Activated CD4-positive, alpha-beta T cell treated with anti-CD3 and anti-CD28 coated beads, Interleukin-2, amount 50 U/mL, for 4 hours (primary cell): ENCODE measurements at regions not wholly inside any gene's neighbourhood (a gene's known extent, or its start where the extent isn't known, plus 50 kb on each side); places are given as distances from the start of the nearest gene placed in this dataset.
"Not testable (repeated sequence)": the region's sequence is repeated elsewhere in the genome, so short reads cannot be mapped to it uniquely, and the experiment has no call there.

Experiments used
- DNase-seq, 2 experiments: peaks; one replicate each; pipeline ENCODE4 v3.0.0-alpha.2; 2020

DNA sequence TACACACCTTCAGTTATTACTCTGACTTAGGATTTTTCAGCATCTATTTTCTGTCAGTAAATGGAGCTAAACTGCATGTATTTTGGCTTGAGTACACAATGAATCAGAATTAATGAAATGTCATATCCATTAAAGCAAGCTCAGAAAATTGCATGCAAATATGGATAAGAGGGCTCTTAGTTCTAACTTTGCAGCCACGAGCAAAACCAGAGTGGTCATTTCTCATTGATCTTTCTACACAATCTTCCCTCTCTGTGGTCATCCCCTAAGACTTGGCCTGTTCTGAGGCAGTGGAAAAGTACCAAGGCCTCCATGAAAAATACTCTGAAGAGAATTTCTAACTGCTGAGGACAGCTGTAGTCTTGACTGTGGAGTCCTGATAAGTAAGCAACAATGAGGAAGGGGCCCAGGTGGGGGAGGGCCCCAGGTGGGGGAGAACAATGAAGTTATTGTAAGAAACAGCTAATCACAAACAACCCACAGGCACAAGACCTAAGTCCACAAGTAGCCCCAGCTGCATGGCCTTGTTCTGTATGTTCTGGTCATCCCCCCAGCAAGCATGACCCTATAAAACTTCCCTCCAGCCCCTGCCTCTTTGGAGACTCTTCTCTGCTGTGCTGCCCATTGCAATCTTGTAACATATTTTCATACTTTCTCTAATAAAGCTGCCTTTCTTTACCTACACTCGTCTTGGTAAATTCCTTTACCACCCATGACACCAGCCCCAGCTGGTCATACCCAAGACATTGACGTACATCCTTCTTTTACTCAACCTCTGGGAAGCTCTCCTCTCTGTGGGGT lies 230.3 kb downstream of the TDRD15 start:
- no peak for DNase-seq

DNA sequence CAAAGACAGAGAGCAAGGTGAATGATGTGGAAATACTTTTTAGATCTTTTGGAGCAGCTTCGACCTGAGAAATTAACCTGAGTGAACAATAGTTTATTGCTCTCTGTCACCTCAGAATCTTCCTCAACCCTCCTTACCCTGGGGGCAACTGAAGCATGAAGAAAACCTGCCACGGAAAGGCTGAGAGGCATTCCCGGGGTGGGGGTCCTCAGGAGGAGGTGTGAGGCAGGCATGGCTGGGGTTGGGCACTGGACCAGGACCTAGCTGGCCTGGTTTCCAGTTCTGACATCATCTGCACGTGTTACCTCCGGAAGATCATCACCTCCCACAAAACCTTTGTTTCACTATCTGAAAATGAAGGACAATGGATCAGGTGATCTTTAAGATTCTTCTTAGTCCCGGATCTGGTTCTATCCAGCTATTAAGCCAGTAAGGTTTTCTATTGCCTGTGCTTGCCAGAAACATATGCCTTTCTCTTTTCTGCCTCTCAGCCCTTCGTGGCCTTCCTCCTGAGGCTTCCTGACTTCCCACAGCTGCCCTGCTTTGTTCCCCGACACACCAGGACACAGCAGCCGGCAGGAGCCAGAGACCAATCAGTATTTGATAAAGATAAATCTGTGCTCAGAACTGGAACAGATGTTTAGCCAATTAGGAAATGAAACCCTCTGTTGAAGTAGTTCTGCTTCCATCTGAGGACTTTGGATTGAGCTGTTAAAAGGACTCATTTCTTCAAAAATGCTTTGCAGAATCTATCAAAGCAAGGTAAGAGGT lies 232.5 kb downstream of the TDRD15 start:
- DNase-seq: no peak

DNA sequence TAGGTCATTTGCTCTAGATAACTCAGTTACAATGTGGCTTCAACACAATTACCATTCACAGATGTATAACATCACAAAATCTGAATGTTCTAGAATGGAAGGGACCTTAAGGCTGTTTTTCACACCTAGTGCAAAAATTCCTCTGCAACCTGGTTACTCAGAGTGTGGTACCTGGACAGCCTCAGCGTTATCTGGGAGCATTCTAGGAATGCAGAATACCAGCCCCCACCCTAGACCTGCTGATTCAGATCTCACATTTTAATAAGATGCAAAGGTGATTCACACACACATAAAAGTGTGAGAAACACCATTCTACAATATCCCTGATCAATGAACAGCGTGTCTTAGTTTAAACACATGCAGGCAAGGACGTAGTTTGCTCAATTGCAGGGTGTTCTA lies 233.1 kb downstream of the TDRD15 start:
- DNase-seq: no peak

DNA sequence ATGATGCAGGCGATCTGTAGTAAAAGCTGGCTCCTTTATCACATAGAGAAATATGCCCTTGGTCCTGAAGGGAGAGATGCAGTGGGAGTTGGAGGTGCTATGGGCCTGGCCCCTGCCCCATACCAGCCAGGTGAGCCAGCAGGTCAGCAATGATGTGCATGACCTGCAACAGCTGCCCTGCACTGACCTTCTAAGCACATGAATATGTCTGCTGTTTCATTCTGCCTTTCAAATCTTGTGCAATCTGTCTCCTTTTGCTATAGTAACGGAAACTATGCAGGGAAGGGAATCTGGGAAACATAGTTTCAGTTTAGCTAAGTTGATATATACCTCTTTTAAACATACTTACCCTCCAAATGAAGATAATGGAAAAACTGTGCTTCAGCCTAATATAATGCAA lies 235.2 kb downstream of the TDRD15 start:
- no peak for DNase-seq

DNA sequence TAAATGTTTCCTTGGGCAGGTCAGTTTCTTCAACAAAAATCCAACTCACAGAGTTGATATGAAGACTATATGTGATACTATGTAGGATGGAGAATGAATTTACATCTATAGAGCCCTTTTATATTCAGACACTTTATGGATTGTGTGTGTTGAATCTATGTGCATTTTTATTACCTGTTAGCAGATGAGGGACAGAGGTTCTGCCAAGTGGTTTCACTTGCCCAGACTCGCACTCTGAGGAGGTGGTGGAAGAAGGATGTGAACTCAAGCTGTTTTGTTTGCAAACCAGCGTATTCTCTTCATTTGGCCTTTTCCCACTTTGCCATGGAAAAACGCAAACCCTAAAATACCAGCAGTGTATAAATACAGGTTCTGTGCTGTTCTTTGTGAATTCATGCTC lies 237.6 kb downstream of the TDRD15 start:
- no peak for DNase-seq

DNA sequence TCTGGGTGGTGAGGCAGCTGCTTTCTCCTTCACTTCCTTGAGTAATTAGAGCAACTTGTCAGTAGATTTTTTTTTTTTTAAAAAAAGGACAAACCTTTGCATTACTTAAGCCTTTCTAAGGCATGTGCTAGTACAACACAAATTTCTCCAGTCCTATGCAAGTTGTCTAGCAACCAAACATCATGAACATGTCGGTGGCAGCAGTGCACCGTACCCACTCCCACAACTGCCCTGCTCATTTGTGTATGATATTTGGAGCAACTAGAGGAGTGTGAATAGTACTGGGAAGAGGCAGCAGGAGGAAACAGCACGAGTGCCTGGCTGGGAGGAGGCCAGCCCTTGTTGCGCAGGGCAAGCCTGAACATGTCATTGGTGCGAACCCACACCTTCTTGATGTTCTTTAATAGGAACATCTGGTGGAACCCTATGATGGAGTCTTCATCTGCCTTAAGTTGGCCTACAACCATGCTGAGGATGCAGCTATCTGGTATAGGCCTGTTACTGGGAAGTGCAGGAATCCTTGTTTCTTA lies 238.3 kb downstream of the TDRD15 start:
- no peak for DNase-seq

DNA sequence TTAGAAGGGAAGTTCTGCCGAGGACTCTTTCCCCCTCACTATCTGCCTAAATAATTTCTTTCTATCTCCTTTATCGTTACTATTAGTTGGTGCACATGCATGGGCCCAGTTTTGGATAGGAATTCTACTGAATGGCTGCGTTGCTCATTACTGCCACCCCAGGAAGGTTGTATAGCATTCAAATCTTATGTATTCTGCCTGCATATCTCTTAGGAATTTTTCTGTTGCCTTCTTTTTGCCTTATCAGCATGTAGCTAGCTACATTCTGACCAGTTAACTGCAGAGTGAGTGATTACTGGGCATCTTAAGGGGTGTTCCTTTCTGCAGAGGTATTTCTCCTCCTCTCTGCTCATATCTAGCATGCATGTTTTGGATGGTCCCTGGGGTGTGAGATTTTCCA lies 239.6 kb downstream of the TDRD15 start:
- no peak for DNase-seq

DNA sequence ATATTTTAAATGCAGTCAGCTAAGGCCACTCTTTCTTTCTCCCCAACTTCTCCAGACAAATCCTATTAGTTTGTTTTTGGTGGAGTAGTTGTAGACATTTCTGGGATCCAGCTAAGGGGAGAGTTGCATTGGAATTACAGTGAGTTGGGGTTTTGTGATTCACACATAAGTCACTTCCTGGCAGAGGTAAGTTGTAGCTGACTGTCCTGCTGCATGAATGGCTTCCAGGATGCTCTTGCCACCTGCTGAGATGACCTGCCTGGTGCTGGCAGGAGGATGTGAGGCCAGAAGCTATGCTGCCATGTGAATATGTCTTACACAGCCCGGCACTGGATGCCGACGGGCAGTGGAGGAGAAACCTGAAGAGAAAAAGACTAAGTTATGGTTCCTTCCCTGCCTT lies 243.7 kb downstream of the TDRD15 start:
- no peak for DNase-seq

DNA sequence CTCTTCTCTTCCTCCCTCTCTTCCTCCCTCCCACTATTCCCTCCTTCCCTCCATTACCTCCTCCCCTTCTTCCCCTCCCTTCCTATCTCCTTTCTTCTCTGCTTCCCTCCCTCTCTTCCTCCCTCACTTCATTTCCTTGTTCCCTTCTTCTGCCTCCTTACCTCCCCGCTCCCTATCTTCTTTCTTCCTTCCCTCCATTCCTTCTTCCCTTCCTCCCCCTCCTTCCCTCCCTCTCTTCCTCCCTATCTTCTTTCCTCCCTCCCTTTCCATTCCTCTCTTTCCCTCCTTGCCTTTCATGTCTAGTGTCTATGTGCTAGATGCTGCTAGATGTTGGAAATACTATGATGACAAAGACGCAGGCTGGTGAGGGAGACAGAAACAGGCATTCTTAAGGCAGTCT lies 246.0 kb downstream of the TDRD15 start:
- no peak for DNase-seq

DNA sequence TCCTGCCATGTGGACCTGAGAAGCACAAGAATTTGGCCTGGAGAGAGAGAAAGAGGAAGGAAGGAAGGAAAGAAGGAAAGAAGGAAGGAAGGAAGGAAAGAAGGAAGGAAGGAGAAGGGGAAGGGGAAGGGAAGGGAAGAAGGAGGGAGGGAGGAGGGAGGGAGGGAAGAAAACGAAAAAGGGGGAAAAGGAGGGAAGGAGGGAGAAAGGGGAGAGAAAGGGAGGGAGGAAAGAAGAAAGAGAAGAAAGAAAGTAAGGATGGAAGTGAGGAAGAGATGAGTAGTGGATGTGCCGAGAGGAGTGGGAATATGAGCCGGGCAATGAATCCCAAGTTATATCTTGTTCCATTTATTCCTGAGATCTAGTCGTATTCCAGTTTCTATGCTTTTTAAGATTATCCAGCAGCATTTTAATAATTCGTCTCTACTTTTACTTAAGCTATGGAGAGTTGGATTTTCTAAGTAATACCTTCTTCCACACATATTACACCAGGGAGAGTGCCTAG lies 247.8 kb downstream of the TDRD15 start:
- no peak for DNase-seq

DNA sequence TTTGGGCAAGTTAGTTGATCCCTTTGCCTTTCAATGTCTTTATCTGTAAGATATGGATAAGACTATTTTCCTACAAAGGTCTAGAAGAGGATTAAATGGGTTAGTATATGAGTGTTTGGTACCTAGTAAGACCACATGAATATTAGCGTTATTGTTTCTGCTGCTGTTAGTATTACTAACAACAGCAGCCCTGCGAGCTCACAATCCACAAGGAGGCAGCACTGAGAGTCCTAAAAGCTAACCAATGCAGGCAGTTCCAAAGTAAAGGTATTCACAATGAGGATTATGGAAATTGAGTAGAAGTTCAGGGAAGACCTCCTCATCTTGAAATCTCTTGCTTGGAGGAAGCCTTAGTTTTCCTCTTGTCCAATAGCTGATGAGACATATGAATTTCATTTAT lies 248.9 kb downstream of the TDRD15 start:
- DNase-seq: no peak

DNA sequence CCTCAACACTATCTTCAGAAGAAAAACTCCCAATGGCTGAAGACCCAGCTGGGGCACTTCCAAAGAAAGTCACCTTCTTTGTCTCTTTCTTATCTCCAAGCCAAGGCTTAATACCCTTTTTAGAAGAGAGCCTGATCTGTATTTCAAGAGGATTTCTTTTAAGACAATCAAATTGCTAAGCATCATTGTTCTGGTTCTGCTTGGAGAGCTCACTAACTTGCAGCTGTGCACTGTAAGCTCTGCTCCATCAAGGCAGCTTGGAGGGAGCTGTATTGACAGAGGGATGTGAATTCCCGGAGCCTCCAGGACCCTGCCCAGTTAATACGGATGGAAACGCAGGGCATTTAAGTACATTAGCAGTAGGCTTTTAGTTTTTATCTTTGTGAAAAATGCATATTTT lies 253.1 kb downstream of the TDRD15 start:
- no peak for DNase-seq

DNA sequence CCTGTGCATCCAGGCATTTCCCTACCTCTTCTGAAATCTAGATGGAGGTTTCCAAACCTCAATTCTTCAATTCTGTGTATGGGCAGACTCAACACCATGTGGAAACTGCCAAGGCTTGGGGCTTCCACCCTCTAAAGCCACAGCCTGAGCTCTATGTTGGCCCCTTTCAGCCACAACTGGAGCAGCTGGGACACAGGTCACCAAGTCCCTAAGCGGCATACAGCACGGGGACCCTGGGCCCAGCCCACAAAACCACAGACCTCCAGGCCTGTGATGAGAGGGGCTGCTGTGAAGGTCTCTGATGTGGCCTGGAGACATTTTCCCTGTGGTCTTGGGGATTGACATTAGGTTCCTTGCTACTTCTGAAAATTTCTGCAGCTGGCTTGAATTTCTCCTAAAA lies 255.4 kb downstream of the TDRD15 start:
- DNase-seq: no peak

DNA sequence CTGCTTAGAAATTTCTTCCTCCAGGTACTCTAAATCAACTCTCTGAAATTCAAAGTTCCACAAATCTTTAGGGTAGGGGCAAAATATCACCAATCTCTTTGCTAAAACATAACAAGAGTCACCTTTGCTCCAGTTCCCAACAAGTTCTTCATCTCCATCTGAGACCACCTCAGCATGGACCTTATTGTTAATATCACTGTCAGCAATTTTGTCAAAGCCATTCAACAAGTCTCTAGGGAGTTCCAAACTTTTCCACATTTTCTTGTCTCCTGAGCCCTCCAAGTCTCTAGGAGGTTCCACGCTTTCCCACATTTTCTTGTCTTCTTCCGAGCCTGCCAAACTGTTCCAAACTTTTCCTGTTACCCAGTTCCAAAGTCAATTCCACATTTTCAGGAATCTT lies 255.9 kb downstream of the TDRD15 start:
- not testable (repeated sequence) for DNase-seq

DNA sequence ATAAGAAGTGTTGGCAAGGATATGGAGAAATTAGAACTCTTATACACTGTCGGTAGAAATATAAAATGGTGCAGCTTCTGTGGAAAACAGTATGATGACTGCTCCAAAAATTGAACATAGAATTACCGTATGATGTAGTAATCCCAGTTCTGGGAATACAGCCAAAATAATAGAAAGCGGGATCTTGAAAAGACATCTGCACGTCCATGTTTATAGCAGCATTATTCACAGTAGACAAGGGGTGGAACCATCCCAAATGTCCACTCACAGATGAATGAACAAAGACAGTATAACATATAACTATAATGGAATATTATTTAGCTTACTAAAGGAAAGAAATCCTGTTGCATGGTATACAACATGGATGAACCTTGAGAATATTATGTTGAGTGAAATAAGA lies 257.7 kb downstream of the TDRD15 start:
- no peak for DNase-seq

DNA sequence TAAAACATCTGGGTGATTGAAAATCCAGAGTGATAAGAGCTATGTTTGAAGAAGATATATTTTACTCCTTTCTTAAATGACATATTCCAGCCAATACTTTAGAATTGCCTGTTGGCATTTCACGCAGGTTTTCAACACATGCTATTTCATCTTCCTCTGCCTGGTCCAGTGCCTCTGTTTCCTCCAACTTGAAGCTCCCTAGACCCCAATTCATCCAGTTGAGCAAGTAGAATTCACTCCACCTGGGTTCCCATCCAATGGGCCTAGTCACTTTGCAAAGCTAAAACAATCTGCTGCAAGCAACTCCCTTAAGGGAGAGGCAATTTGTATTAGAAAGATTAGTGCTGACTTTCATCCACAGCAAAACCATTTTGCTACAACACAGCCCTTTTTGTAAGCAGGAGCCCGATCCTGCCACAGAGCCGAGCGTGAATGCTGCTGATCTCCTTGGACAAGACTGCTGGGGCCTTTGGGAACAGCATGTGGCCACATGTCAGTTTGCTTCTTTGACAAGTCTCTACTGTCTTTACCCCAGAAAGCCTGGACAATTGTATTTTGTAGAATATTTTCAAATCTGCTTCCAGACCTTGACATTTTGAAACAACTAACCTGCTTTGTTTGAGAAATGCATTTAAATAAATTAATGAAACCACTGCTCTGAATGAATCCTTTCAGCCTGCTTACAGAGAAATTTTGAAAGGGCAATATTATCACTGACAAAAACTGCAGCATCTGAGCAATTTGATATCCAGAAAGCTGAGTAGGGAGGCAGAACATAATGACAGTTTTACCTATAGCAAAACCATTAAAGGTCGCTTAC lies 259.1 kb downstream of the TDRD15 start:
- DNase-seq: no peak

DNA sequence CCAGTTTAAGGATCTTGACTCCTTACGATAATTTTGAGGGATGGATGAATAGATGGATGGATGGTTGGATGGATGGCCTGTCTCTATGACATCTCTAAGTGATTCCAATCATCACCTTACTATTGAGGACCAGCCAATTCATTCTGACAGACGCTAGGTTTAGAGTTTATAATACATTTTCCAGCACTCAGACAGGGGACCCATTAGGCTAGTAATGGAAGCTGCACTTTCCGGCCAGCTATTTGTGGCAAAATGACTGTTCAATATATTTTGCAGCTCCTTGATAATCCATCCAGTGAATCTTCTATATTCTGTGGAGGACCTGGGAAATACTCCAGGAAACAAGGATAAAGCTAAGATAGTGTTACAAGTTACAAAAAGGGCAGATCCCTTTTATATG lies 262.9 kb downstream of the TDRD15 start:
- no peak for DNase-seq

DNA sequence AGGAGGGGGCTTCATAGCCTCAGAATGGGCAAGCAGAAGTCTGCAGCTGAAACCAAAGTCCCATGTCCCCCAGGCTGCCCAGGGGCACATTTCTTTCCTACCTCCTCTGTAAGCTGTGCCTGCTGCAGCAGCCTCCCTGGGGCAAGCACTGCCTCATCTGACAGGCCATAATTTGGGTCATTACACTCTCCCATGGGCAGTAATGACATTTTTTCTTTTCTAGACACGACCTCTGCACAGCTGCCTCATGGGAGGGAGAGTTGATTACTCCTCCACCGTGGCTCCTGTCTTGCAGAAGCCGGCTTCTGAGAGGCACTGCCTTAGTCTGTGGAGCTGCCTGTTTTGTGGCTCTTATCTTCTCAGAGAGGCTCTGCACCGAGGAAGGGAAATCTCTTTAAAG lies 268.9 kb downstream of the TDRD15 start:
- no peak for DNase-seq

DNA sequence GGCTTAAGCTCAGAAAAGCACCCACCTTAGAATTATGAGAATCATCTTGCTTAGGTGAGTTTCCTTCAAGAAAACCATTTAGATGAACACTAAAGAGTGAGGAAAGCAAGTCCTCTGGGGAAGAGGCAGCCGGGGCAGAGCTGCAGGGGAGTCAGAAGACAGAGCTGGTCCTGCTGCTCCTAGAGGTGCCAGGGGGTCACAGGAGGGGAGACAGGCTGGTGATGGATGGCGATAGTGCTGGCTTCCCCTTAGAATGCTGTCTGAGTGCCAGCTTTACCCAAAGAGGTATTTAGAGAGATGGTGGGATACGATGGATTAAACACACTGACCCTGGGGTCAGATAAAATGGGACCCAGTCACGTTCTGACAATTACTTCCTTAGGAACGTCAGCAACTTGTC lies 269.4 kb downstream of the TDRD15 start:
- no peak for DNase-seq

DNA sequence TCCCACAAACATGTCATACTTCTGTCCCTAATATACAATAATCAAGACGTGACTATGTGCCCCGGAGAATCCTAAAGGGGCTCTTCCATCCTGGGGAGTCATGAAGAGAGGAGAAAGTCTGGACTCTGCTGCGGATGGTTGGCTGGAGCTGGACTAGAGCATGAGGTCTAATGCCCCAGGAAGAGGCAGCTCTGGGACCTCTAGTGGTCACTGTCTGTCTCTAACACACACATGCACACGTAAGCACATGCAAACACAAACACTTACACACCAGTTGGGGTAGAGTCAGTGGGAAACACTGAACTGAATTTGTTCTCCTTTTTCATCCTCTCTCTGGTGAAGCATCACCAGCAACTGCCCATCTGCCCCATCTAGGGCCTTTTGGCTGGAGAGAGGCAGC lies 271.6 kb downstream of the TDRD15 start:
- DNase-seq: no peak

DNA sequence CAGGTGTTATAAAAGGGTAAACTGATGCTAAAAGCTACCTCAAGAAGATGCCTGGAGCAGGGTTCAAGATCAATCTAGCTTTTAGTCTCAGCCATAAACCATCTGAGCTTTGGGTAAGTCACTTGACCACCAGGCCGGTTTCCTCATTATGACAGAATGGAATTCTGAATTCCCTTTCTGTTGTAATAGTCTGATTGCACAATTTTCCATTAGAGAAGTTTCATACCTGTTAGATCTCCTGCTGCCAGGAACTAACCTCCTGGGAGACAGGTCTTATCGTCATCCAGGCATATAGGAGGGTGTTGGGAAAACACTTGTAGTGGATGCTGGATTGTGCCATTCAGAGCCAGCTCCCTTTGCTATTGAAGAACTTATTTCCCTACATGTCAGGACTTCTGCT lies 272.5 kb downstream of the TDRD15 start:
- DNase-seq: no peak

DNA sequence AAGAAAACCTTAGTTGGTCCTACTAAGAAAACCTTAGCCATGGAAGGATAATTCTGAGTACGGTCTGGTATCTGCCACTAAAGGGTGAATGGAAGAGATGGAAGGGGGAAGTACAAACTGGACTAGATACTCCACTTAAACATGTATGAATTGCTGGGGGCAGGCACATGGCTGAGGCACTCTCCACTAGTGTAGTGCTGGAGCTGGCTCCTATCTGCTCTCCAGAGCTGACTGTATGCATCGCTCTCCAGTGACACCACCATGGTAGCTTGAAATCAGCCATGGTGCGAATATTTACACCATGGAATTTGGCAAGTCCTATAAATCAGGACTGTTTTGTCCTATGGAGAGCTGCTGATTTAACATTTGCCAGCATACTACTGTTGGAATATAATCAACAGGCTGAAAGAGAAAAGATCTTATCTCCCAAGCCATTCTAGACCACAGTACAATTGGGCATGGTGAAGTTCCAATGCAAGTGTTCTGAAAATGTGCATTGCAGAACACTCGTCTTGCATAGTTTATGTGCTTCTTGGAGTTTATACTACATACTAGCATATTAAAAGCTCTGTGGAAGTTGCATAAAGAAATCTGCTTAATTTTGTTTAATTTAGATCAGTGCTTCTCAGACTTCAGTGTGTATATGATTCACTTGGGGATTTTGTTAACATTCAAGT lies 277.4 kb downstream of the TDRD15 start:
- DNase-seq: no peak

DNA sequence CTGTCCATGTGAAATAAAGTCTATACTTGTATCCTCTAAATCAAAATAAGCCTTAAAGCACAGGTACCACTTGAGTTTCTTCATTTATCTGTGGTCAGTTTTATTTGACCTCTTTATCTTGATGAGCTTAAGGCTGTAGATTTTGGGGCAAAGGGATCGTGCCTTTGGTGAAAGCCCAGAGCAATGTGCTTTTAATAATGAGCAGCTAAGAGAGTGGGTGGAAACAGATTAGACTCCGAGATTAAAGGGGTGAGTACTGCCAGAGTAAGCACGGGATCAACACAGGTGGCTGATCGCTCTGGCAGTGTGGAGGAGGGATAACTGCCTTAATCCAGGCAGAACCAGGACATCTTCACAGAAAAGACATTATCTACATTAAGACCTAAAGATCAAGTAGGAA lies 280.4 kb downstream of the TDRD15 start:
- DNase-seq: no peak
